GM21529 (cell line): ENCODE measurements at regions not wholly inside any gene's neighbourhood (a gene's known extent, or its start where the extent isn't known, plus 50 kb on each side); places are given as distances from the start of the nearest gene placed in this dataset.

Experiments
- ATAC-seq: cut with Tn5 transposase; IDR thresholded peaks from one replicate; pipeline ENCODE4 v1.9.1; 2021; ENCODE audit not compliant: unreplicated experiment

DNA sequence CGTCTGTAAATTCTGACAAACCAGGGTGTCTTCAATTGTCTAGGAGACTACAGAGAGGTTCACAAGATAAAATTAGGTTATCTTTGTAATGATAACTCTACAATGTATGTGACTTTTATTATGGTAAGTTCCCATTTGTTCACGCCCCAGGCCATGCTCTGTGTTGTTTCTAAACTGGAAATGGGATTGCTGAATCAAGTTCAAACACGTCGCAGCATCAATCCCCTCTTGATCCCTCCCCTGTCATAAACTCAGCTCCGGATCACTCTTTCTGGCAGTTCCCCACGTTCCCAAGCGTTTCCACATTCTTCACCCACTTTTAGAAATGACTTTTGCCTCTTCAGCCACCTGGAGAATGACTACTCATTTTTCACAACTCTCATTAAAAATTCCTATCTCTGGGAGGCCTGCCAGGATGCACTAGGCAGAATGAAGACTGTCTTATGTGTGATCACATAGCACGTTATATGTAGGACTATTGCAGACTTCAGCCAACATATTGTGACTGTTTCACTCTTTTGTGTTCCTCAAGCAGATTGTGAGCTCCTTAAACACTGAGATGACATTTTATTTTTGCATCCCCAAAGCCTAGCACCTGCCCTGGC, 1124.2 kb upstream of the WWC1 start:
- no peak for ATAC-seq

DNA sequence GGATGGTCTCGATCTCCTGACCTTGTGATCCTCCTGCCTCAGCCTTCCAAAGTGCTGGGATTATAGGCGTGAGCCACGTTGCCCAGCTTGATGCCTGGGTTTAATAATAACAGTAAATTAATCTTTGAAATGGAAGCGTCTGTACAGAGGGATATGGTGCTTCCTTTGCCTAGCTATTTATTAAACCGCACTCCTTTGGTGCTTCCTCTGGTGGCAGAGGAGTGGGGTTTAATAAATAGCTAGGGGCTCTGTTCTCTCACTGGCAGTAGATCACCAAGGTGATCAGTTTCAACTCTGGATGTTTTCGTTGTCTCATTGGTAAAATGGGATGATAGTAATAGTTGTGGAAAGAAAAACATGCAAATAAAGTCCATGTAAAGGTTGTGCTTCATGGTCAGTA, 1122.5 kb upstream of the WWC1 start:
- ATAC-seq: no peak

DNA sequence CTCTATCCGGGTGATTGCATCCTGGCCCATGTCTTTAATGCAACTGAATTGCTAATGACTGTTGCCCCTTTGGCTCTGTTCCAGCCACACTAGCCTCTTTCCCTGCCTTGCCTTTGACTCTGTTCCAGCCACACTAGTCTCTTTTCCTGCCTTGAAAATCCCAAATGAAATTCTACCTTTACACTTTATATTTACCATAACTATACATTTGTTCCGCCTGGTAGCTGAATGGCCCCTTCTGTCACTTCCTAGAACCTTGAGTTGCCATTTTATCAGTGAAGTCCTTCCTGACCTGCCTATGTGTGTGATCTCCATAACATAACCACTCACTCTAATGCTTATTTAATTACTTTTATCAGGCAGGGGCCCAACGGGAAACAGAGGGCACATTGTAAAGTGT, 1120.4 kb upstream of the WWC1 start:
- ATAC-seq: no peak

DNA sequence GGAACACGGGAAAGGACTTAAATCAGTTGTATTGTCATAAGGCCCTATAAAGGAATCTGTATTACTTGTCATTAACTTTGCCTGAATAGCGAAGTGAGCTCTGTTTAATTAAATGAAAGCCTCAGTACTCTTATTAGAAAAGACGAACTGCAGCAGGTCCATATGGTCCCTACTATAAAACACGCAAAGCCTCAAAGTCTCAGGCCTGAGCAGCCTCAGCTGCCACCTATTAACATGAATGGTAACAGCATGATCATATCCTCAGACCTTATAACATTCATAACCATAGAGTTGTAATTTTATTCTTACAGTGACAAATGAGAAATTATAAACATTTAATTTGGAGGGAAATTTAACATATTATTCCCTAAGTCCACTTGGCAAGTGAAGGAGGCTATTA, 1113.7 kb upstream of the WWC1 start:
- no peak for ATAC-seq

GRCh38 chr5:167180906-167181305, 1110.5 kb upstream of the WWC1 start:
- ATAC-seq: no peak

DNA sequence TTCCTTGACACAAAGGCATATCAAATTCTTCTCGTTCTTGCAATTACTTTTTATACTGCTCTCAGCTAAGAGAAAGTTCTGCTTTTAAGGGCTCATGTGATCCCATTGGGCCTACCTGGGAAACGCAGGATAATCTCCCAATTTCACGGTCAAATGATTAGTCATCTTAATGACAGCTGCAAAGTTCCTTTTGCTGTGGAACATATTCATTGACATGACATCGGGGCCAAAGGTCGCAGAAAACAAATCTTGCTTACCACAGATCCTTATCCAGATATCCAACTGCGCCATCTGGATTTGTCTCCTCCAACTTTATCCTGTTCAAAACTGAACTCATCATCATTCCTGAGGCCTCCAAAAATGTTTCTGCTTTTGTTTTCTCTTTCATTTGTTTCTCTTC, 1085.6 kb upstream of the WWC1 start:
- no peak for ATAC-seq

DNA sequence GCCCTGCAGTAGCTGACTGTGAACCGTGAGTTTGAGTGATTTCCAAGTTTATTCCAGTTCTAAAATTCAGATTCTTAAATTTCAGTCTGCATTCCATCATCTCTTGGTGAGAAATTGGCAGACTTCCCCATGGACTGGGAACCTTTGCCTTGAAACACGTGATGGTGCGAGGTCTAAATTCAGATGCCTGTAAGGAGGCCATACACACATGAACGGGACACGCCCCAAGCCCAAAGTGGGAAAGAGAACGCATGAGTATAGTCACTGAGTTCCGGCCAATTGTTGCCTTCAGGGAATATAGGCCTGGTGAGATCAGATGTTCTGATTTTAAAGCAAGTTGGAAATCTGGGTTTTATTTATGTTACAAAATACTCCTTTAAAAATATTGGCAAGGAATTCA, 1084.4 kb upstream of the WWC1 start:
- ATAC-seq: no peak

DNA sequence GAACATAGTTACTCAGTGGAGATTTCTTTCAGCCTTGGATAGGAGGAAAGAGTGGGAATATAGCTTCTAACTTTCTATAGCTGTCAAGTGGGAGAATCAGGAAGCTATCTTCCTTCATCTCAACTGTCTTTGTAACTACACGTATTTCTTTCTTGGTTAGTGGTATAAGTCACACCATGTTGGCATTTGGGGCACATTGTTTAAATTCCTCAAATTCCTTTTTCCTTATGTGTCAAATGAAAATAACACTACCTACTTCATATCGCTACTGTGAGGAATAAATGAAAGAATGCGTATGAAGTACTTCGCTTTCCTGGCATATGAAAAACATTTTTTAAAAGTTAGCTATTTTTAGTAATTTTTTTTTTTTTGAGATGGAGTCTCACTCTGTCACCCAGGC, 1082.5 kb upstream of the WWC1 start:
- no peak for ATAC-seq

- ATAC-seq: no peak
Measured at GRCh38 chr5:167217097-167217743, 1074.2 kb upstream of the WWC1 start.

DNA sequence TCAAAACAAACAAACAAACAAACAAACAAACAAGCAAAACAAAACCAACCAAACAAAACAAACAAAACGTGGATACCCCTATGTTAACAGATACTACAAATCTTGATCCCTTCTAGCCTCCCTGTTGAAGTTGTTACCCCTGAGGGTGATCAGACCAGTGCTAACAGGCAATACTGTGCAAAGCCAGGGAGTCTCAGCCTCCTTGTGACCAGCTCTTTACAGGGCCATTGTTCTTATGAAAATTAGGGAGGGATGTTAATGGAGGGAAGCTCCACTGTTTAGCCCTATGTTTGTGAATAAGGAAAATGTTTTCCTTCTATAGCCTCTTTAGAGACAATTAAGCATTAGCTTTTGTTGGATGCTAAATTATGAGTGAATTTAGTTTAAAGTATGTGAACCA, 1072.1 kb upstream of the WWC1 start:
- ATAC-seq: no peak

DNA sequence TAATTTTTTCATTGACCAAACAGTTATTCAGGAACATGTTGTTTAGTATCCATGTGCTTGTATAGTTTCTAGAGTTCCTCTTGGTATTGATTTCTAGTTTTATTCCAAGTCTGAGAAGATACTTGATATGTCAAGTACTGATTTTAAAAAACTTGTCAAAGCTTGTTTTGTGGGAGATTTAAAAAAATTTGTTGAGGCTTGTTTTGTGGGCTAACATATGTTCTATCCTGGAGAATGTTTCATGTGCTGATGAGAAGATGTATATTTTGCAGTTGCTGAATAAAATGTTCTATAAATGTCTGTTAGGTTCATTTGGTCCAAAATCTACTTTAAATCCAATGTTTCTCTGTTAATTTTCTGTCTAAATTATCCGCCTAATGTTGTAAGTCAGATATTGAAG, 1065.1 kb upstream of the WWC1 start:
- no peak for ATAC-seq

GRCh38 chr5:167228134-167228533, 1063.3 kb upstream of the WWC1 start:
- no peak for ATAC-seq

DNA sequence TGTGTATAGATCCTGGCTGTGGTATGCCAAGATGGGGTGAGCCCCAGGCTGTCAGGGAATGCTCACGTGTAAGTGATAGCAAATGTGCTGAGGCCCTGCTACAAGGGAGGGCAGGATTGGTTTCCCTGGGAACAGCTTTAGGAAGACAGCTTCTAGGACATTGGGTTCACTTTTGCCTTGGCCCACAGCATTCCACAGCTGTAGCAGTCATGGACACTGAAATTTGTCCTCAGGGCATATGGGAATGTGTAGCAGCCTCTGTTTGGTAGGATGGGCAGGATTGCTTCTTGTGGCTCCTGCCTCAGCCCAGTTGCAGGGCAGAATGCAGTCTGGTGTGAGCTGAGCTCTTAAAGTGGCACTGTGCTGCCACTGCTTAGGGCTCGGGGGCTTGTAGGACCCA, 1061.7 kb upstream of the WWC1 start:
- no peak for ATAC-seq

- ATAC-seq: no peak
Measured at GRCh38 chr5:167230414-167230813, 1061.0 kb upstream of the WWC1 start.

- ATAC-seq: no peak
Measured at GRCh38 chr5:167232675-167233311, 1058.7 kb upstream of the WWC1 start.

DNA sequence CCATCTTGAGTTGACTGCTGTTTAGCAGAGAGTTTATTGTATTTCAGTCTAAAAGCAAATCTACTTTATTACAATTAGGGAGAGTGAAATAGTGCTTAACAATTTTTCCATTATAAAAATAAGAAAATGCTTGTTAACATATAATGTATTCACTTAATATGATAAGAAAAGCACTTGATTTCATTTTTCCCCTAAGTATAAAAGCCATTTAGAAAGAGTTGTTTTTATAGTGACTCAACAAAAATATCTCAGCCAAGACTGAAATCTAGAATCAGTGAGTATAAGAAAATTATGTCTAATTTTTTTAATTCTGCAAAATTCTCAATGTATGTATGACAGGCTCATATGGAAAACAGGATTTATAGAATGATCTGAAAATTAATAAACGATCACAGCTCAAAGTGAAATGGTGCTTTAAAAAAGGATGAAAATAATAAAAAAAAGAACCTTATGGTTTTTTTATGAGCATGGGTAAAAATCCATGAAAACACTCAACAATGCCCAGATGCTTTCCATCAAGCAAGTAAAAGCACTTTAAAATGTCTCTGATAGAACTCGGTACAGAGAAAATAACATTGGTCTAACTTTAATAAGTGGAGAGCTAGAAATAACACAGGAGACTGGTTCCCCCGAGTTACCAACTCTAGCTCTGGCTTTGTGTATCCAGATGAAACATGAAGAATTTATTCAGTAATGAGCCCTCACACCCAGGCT, 1057.8 kb upstream of the WWC1 start:
- ATAC-seq: no peak

DNA sequence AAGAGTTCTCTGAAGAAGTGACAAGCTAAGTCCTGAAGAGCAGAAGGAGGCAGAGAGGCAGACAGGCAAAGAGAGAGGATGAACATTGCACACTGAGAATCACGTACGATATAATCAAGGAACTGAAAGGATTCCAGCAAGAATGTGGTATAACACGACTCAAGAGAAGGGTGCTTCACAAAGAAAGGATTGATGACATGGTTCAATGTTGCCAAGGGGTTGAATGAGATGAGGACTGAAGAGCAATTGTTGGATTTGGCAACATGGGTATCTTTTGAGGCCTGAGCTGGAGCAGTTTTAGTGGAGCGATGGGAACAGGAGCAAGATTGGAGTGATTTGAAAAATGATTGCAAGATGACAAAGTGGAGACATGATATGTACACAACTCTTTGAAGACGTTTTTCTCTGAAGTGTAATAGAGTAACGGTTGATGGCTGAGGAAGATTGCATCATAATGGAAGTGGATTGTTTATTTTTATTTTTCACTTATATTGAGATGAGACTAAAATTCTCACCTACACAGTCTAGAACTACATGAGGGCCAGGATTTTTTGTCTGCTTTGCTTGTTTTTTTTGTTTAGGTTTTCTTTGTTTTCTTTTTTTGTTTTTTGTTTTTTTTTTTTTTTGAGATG, 1049.9 kb upstream of the WWC1 start:
- no peak for ATAC-seq

DNA sequence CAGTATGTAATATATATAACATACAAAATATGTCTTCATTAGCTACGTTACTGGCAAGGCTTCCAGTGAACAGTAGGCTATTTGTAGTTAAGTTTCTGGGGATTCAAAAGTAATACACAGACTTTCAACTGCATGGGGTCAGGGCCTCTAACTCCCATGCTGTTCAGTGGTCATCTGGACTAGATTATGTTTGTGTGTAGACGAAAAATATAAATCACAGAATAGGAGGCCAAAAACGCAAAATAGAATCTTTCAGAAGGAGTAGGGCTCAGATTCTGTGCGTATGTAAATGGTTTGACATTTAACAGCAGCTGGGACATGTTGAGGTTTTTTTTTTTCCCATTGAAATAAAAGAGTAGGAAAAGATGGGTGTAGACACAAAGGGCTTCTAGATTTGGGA, 1048.7 kb upstream of the WWC1 start:
- no peak for ATAC-seq

DNA sequence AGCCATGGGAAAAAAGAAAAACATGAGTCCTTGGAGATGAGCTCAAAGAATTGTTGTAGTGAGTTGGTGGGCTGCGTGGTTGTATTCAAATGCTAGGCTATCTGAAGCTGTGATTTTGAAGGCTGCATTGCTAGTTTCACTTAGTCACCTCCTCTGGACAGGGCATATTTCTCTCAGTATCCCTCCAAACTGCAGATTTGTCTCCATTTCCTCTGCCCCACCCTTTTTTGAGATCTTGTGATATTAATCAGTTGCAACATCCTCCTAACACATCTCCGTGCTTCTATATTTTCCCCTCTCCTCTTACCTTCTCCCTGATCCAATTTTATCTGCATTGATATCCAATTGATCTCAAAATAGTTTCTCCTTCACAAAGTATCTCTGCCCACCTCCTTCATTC, 1048.0 kb upstream of the WWC1 start:
- no peak for ATAC-seq

- ATAC-seq: no peak
Measured at GRCh38 chr5:167244583-167244982, 1046.9 kb upstream of the WWC1 start.

- no peak for ATAC-seq
Measured at GRCh38 chr5:167245868-167246267, 1045.6 kb upstream of the WWC1 start.

DNA sequence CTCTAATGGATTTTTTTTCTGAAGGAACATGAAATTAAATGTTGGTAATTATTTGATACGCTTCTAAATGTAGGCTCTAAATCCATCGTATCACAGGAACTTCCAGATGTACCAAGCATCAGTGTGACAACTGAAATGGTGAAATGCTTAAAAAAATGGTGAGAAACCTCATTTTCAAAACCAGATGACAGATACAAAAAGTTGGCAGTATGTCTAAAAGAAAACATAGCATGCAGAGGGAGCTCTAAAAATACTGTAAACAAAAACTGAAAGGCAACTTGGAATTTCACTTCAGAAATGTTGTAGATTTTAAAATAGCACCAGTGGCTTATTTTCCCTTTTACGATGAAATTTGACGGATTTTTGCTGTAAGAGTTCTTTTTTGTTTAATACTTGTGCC, 1043.6 kb upstream of the WWC1 start:
- no peak for ATAC-seq
